ENCODE measurements at regions not wholly inside any gene's neighbourhood (a gene's known extent, or its start where the extent isn't known, plus 50 kb on each side); places are given as distances from the start of the nearest gene placed in this dataset.

DNA sequence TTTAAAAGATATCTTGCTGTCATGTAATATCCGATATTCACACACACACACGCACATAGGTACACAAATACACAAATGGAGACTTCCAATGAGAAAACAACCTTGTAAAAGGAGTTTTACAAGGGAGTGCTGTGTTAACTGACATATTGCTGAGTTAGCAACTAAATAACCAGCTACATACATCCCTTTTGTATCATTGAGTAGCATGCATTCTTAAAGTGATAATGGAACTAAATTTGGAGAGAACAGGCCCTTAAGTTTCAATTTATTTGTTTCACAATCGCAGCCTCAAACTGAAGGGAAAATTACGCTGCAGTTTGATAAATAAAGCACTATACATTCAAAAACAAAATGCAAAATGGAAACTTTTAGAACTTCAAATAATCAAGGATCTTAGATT, 1046.0 kb upstream of the NR2F2 start:
- Histone ChIP-seq H3K4me1 (no peaks in the 10 kb centered on the region), H3K9me3 (no peaks in the 10 kb centered on the region), H3K4me3 (no peak overlapping the region), H3K27ac (no peak overlapping the region), H3K27me3 (no peaks in the 10 kb centered on the region), H3K36me3 (no peaks in the 10 kb centered on the region)
- no peak for DNase-seq
- TF ChIP-seq, protein P1, sequence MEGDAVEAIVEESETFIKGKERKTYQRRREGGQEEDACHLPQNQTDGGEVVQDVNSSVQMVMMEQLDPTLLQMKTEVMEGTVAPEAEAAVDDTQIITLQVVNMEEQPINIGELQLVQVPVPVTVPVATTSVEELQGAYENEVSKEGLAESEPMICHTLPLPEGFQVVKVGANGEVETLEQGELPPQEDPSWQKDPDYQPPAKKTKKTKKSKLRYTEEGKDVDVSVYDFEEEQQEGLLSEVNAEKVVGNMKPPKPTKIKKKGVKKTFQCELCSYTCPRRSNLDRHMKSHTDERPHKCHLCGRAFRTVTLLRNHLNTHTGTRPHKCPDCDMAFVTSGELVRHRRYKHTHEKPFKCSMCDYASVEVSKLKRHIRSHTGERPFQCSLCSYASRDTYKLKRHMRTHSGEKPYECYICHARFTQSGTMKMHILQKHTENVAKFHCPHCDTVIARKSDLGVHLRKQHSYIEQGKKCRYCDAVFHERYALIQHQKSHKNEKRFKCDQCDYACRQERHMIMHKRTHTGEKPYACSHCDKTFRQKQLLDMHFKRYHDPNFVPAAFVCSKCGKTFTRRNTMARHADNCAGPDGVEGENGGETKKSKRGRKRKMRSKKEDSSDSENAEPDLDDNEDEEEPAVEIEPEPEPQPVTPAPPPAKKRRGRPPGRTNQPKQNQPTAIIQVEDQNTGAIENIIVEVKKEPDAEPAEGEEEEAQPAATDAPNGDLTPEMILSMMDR (IDR thresholded peaks at IDR 0.05) = no peak
- ATAC-seq = no peak
- intact Hi-C loops (cut with DNase I) = no loop called here

DNA sequence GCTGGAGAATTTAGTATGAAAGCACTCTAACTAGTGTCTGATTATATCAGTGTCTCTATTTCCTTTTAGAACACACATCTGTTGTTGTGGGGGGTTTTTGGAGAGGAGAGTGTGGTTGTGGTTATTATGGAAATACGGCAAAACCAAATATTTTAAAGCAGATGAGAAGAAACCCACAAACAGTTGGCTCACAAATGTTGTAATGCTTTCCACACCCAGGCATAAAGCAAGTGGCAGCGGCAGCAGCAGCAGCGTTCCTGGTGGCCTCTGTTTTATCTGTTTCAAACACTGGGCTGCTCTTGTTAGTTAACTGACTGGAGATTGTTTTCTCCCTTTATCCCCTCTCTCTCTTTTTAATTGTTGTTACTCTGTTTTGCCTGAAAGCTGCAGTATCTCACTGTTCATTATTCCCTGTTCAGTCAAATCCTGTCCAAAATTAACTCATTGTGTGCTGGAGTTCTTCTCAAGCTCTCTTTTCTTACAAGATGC, 1045.5 kb upstream of the NR2F2 start:
- ATAC-seq (no peak), DNase-seq (no peak)
- H3K36me3 ChIP-seq = no peaks in the 10 kb centered on the region
- TF ChIP-seq, protein P1 (IDR thresholded peaks at IDR 0.05) = peak; percentile 5
- H3K4me1 ChIP-seq = no peaks in the 10 kb centered on the region
- H3K9me3 ChIP-seq = no peaks in the 10 kb centered on the region
- H3K27ac ChIP-seq = peak overlapping the region; percentile 38
- intact Hi-C loops (cut with DNase I) = no loop called here
- H3K27me3 ChIP-seq = no peaks in the 10 kb centered on the region
- H3K4me3 ChIP-seq = no peak overlapping the region

DNA sequence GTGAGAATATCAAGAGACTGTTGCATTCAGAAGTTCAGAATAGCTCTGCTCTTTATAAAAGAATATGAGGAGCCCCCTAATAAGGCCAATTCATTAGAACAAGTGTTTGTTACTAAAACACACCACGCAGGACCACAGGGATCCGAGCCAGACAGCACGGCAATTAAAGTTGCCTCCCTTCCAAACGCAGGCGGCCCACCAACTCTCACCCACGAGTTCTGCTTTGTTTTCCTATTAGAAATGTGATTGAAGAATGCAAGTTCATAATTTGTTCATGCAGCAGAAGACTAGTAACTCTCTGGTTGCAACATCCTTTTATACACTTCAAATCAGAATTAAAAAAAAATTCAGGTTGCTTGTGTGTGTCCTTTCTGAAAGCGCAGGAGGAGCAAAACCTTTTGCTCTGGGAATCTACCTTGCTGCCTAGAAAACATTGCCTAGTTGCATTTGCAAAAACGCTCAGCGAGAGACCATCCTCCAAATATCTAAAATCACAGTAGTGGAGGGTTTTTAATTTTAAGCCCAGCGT, 1044.1 kb upstream of the NR2F2 start:
- H3K4me3 ChIP-seq = no peak overlapping the region
- DNase-seq (no peak), ATAC-seq (no peak)
- H3K4me1 ChIP-seq = no peaks in the 10 kb centered on the region
- H3K9me3 ChIP-seq = no peaks in the 10 kb centered on the region
- intact Hi-C loops (cut with DNase I) = no loop called here
- TF ChIP-seq, protein P1 (IDR thresholded peaks at IDR 0.05) = no peak
- H3K36me3 ChIP-seq = no peaks in the 10 kb centered on the region
- no peaks in the 10 kb centered on the region for H3K27me3 ChIP-seq
- peak overlapping the region; percentile 24 for H3K27ac ChIP-seq

DNA sequence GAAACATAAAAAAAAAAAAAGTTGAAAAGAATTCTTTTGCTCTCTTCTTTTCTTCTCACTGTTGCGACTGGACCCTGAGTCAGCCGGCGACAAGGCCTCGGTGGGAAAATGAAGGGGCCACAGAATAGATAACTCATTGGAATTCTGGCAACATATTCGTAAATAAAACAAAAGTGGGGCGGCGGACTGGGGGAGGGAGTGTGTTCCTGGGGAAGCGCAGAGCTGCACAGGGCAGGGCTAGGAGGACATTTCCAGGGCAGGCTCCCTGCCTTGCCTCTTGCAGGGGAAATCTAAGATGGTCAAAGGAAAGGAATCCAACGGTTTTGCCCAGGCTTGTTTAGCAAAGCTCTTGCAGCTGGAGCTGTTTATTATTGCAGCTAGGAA, 1042.8 kb upstream of the NR2F2 start:
- Histone ChIP-seq H3K27me3 (no peaks in the 10 kb centered on the region), H3K27ac (peak overlapping the region; percentile 51), H3K4me1 (no peaks in the 10 kb centered on the region), H3K4me3 (no peak overlapping the region), H3K36me3 (no peaks in the 10 kb centered on the region), H3K9me3 (no peaks in the 10 kb centered on the region)
- intact Hi-C loops (cut with DNase I) = no loop called here
- ATAC-seq (no peak), DNase-seq (no peak)
- TF ChIP-seq, protein P1 (IDR thresholded peaks at IDR 0.05) = no peak

DNA sequence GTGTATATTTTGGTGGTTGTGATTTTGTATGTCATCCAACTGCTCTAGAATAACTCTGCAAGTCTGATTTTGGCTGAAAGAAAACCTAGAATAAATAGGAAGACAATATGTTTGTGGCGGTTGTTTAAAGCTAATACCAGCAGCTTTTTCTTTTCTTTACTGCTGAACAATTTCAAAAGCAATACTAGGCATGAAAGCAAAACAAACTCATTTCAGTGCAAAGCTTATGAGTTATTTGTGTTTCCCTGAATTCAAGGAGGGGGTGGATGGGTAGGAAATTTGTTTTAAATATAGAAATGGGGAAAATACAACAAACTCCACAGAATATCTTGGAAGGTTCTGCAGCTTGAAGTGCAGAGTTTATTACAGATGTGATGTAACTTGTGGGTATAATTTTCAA, 1041.9 kb upstream of the NR2F2 start:
- Histone ChIP-seq H3K4me1 (no peaks in the 10 kb centered on the region), H3K27me3 (no peaks in the 10 kb centered on the region), H3K4me3 (no peak overlapping the region), H3K36me3 (no peaks in the 10 kb centered on the region), H3K27ac (no peak overlapping the region), H3K9me3 (no peaks in the 10 kb centered on the region)
- no peak for ATAC-seq
- DNase-seq = no peak
- TF ChIP-seq, protein P1 (IDR thresholded peaks at IDR 0.05) = no peak
- intact Hi-C loops (cut with DNase I) = no loop called here
